ENCODE measurements at regions not wholly inside any gene's neighbourhood (a gene's known extent, or its start where the extent isn't known, plus 50 kb on each side); places are given as distances from the start of the nearest gene placed in this dataset.

DNA sequence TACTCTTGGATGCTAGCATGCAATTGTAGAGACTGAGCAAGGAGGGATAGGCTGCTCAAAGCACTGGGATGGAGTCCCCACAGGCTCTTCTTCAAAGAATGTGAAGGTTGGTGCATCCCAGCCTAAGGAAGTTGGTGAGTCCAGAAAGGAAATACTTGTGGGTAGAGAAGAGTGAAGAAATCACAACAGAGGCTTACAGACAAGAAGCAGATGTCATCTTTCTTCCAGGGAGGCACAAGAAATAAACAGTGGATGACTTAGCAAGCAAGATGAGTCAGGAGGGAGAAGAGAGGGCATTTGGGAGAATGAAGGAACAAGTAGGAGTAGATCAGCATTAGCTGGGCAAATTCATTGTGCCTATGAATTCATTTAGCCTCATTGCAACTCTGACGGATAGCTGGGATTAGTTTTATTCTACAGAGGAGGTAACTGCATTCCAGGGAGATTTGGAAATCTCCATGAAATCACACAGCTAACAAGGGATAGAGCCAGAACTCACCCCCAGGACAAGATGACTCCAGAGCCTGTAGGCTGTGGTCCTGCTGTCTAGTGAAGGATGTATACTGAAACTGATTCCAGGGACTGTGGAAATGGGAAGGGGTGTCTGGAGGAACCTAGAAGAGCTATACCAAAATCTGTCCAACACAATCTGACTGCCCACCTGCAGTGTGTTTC is 125.8 kb upstream of the SPTLC3 start:
- TF ChIP-seq, protein P1, sequence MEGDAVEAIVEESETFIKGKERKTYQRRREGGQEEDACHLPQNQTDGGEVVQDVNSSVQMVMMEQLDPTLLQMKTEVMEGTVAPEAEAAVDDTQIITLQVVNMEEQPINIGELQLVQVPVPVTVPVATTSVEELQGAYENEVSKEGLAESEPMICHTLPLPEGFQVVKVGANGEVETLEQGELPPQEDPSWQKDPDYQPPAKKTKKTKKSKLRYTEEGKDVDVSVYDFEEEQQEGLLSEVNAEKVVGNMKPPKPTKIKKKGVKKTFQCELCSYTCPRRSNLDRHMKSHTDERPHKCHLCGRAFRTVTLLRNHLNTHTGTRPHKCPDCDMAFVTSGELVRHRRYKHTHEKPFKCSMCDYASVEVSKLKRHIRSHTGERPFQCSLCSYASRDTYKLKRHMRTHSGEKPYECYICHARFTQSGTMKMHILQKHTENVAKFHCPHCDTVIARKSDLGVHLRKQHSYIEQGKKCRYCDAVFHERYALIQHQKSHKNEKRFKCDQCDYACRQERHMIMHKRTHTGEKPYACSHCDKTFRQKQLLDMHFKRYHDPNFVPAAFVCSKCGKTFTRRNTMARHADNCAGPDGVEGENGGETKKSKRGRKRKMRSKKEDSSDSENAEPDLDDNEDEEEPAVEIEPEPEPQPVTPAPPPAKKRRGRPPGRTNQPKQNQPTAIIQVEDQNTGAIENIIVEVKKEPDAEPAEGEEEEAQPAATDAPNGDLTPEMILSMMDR (IDR thresholded peaks at IDR 0.05; ENCODE audit: low read depth, low read length): no peak
- peak; percentile 51 for DNase-seq (ENCODE audit: low read depth, low spot score)
- in situ Hi-C loops (cut with HindIII; ENCODE audit: low sequenced_read_pairs): no loop called here
- H3K4me3 ChIP-seq (ENCODE audit: low read depth, low read length): no peak overlapping the region

DNA sequence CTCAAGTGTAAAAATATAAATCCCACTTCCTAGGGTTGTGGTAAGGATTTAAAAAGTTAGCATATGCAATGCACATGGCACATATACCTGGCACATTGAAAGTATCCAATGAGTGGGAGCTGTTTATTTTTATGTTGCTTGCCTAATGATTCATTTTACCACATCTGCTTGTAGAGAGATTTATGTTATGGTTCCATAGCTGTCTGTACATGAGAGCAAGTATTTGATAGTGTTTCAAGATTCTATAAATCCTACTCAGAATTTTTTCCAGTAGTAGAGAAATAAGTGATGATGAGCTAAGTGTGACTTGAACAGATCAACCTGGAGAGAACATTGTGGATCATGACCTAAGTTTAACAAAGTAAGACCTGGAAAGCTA is 125.3 kb upstream of the SPTLC3 start:
- H3K4me3 ChIP-seq (ENCODE audit: low read depth, low read length): no peak overlapping the region
- no peak for DNase-seq (ENCODE audit: low read depth, low spot score)
- TF ChIP-seq, protein P1 (IDR thresholded peaks at IDR 0.05; ENCODE audit: low read depth, low read length): no peak
- in situ Hi-C loops (cut with HindIII; ENCODE audit: low sequenced_read_pairs): no loop called here

DNA sequence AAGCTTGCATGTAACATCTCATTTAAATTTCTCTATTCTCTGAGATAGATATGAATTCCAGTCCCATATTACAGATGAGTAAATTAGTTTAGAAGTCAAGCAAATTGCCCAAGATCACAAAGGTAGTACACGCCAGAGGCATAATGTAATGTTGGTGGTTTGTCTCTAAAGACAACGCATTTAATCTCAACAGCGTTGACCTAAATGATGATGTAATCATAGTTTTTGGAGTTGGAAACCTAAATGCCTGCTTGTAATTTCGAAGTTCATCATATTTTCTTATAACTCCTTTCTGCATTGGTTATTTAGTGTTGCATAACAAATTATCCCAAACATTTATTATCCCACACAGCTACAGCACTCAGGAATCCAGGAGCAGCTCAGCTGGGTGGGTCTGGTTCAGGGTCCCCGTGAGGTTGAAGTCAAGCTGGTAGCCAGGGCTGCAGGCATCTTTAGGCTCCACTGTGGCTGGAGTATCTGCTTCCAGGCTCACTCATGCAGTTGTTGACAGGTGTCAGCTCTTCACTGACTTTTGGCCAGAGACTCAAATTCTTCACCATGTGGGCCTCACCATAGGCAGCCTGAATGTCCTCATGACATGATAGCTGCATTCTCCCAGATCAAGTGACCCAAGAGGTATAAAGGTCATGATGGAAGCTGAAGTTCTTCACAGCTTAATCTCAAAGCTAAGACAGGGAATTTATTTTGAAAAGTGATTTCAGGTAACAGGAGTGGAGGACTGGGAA is 122.0 kb upstream of the SPTLC3 start:
- in situ Hi-C loops (cut with HindIII; ENCODE audit: low sequenced_read_pairs): no loop called here
- no peak for DNase-seq (ENCODE audit: low read depth, low spot score)
- TF ChIP-seq, protein P1 (IDR thresholded peaks at IDR 0.05; ENCODE audit: low read depth, low read length): no peak
- H3K4me3 ChIP-seq (ENCODE audit: low read depth, low read length): no peak overlapping the region

DNA sequence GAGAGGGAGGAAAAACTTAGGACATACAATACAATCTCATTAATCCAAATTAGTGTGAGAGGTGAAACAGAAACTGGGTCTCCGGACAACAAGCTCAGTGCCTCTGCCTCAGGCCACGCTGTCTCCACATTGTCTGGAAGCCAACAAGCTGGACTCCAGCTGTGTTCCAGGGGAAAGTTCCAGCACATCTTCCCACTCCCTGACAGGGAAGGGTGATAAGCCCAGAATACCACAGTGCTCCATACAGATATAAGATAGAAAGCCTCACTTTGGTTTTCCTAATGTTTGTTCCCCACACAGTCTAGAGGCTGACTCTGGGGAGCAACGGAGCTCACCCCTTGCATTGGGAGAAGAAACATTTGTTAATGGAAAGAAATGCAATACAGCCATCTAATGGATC is 117.1 kb upstream of the SPTLC3 start:
- no peak for DNase-seq (ENCODE audit: low read depth, low spot score)
- in situ Hi-C loops (cut with HindIII; ENCODE audit: low sequenced_read_pairs): no loop called here
- TF ChIP-seq, protein P1 (IDR thresholded peaks at IDR 0.05; ENCODE audit: low read depth, low read length): no peak
- H3K4me3 ChIP-seq (ENCODE audit: low read depth, low read length): no peak overlapping the region

DNA sequence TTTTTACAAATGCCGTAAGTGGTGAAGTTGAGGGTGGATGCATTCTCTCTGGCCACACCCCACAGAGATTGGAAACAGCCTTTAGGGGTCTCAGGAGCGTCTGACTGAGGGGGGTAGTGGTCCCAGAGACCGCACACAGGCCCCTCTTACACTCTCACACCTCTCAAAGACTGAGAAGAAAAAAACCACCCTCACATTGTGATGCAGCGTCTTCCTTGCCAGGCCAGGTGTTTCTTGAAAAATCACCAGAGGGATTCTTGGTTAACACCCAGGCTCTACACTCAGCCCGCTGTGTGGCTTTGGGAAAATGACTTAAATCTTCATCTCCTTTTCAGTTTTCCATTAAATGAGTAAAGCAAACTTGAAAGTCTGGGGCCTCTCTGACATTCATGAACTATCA is 115.8 kb upstream of the SPTLC3 start:
- H3K4me3 ChIP-seq (ENCODE audit: low read depth, low read length): no peak overlapping the region
- no peak for DNase-seq (ENCODE audit: low read depth, low spot score)
- TF ChIP-seq, protein P1 (IDR thresholded peaks at IDR 0.05; ENCODE audit: low read depth, low read length): no peak
- in situ Hi-C loops (cut with HindIII; ENCODE audit: low sequenced_read_pairs): no loop called here

DNA sequence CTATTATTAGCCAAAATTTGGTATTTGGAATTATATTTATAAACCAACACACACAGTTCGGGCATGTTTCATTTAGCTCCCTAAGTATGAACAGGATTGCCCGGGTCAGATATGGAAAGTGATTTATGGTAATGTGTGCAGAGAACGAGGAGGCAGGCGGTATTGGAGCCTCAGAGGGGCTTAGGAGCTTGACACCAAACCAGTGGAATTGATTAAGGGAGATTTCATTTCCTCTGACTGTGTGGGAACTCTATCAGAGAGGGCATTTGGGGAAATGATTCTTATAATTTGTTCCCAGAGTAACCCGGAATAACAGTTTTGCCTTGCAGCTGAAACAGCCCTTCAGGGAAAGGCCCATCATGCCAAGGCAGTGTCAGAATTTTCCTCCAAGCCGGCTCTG is 115.1 kb upstream of the SPTLC3 start:
- TF ChIP-seq, protein P1 (IDR thresholded peaks at IDR 0.05; ENCODE audit: low read depth, low read length): no peak
- in situ Hi-C loops (cut with HindIII; ENCODE audit: low sequenced_read_pairs): no loop called here
- H3K4me3 ChIP-seq (ENCODE audit: low read depth, low read length): no peak overlapping the region
- no peak for DNase-seq (ENCODE audit: low read depth, low spot score)
